GM23338 (cell line): ENCODE measurements at regions not wholly inside any gene's neighbourhood (a gene's known extent, or its start where the extent isn't known, plus 50 kb on each side); places are given as distances from the start of the nearest gene placed in this dataset.

Source experiments
- ATAC-seq: fragments of 200-7000 bp; cut with Tn5 transposase; 3 replicates; pipeline ENCODE4 v1.9.1; 2020
- DNase-seq: peaks from one replicate; pipeline ENCODE4 v3.0.0-alpha.2; 2015; ENCODE audit warnings: low spot score
- H2AFZ ChIP-seq: fragments of 200-600 bp; sonication (generic); 2 replicates; pipeline ENCODE4 v1.8.0; 2016; ENCODE audit warnings: antibody characterized with exemption, mild to moderate bottlenecking, moderate library complexity
- H3F3A ChIP-seq: fragments of 200-600 bp; sonication (generic); replicated peaks from 2 replicates; pipeline ENCODE4 v1.8.0; 2017; ENCODE audit warnings: antibody characterized with exemption, mixed run types, low read depth
- H3K27ac ChIP-seq: fragments of 200-600 bp; sonication (generic); 2 replicates; pipeline ENCODE4 v1.6.1; 2016; ENCODE audit warnings: low read depth
- H3K27me3 ChIP-seq: fragments of 200-600 bp; sonication (generic); 2 replicates; pipeline ENCODE4 v1.8.0; 2016; ENCODE audit warnings: mild to moderate bottlenecking, mixed run types, moderate library complexity; ENCODE audit not compliant: insufficient read depth
- H3K36me3 ChIP-seq: fragments of 200-600 bp; sonication (generic); 2 replicates; pipeline ENCODE4 v1.8.0; 2016; ENCODE audit warnings: mild to moderate bottlenecking; ENCODE audit not compliant: insufficient read depth
- H3K4me1 ChIP-seq: fragments of 200-600 bp; sonication (generic); 2 replicates; pipeline ENCODE4 v1.8.0; 2016; ENCODE audit warnings: mild to moderate bottlenecking, moderate library complexity; ENCODE audit not compliant: insufficient read depth
- H3K4me2 ChIP-seq: fragments of 200-600 bp; sonication (generic); 2 replicates; pipeline ENCODE4 v1.7.1; 2017; ENCODE audit warnings: mixed run types
- H3K4me3 ChIP-seq: fragments of 200-600 bp; sonication (generic); 2 replicates; pipeline ENCODE4 v1.6.1; 2016; ENCODE audit warnings: mixed run types
- H3K79me2 ChIP-seq: fragments of 200-600 bp; sonication (generic); replicated peaks from 2 replicates; pipeline ENCODE4 v1.8.0; 2017; ENCODE audit warnings: mild to moderate bottlenecking; ENCODE audit not compliant: insufficient read depth
- H3K9me2 ChIP-seq: fragments of 200-600 bp; sonication (generic); 2 replicates; pipeline ENCODE4 v1.8.0; 2017; ENCODE audit not compliant: insufficient read depth
- H4K20me1 ChIP-seq: fragments of 200-600 bp; sonication (generic); replicated peaks from 2 replicates; pipeline ENCODE4 v1.8.0; 2017; ENCODE audit warnings: mild to moderate bottlenecking; ENCODE audit not compliant: insufficient read depth
- H3K27ac Mint-ChIP-seq: 2 replicates; pipeline ENCODE4 v1.8.0; 2020; ENCODE audit warnings: inconsistent platforms, mild to moderate bottlenecking, moderate library complexity, mixed read lengths
- H3K27me3 Mint-ChIP-seq: 3 replicates; pipeline ENCODE4 v1.8.0; 2022; ENCODE audit warnings: low read depth, mild to moderate bottlenecking, moderate library complexity, mixed read lengths, inconsistent platforms; ENCODE audit not compliant: insufficient read depth, poor library complexity
- H3K36me3 Mint-ChIP-seq: 3 replicates; pipeline ENCODE4 v1.8.0; 2021; ENCODE audit warnings: low read depth, mild to moderate bottlenecking, inconsistent platforms, moderate library complexity, mixed read lengths
- H3K4me1 Mint-ChIP-seq: 3 replicates; pipeline ENCODE4 v1.8.0; 2020; ENCODE audit warnings: mild to moderate bottlenecking, inconsistent platforms, mixed read lengths
- H3K4me3 Mint-ChIP-seq: 3 replicates; pipeline ENCODE4 v1.8.0; 2021; ENCODE audit warnings: moderate library complexity, mild to moderate bottlenecking, inconsistent platforms, mixed read lengths
- H3K9me3 Mint-ChIP-seq: 3 replicates; pipeline ENCODE4 v1.8.0; 2020; ENCODE audit warnings: moderate library complexity, mild to moderate bottlenecking, inconsistent platforms, mixed read lengths
- CREB1 ChIP-seq: fragments of 250-450 bp; sonication (Bioruptor Pico); IDR thresholded peaks from 2 replicates; pipeline ENCODE4 v1.5.0; 2020; ENCODE audit warnings: low read depth, mild to moderate bottlenecking, moderate library complexity
- CTCF ChIP-seq, 2 experiments: fragments of 200-600 bp in 1 of 2; sonication (generic) in 1 of 2; conservative IDR thresholded peaks; 2 replicates each; pipeline versions ENCODE4 v1.5.1 to v1.6.1; 2016 to 2017; ENCODE audit warnings: antibody characterized with exemption in 2 of 2, low read depth in 2 of 2, mild to moderate bottlenecking in 2 of 2, moderate library complexity in 1 of 2
- ETS1 ChIP-seq: IDR thresholded peaks from 2 replicates; pipeline ENCODE4 v1.6.1; 2016; ENCODE audit warnings: antibody characterized with exemption
- EZH2 ChIP-seq: fragments of 200-600 bp; sonication (generic); IDR thresholded peaks from one replicate; pipeline ENCODE4 v1.8.0; 2017; ENCODE audit warnings: antibody characterized with exemption, mild to moderate bottlenecking, low read depth; ENCODE audit not compliant: unreplicated experiment
- EZH2phosphoT487 ChIP-seq: fragments of 200-600 bp; sonication (generic); IDR thresholded peaks from one replicate; pipeline ENCODE4 v1.8.1; 2018; ENCODE audit warnings: antibody characterized with exemption; ENCODE audit not compliant: unreplicated experiment
- JUNB ChIP-seq: IDR thresholded peaks from one replicate; pipeline ENCODE4 v1.6.1; 2016; ENCODE audit warnings: antibody characterized with exemption; ENCODE audit not compliant: unreplicated experiment
- POLR2AphosphoS5 ChIP-seq: IDR thresholded peaks from 2 replicates; pipeline ENCODE4 v1.6.1; 2016; ENCODE audit warnings: antibody characterized with exemption, low read depth
- REST ChIP-seq: IDR thresholded peaks from one replicate; pipeline ENCODE4 v1.6.1; 2018; ENCODE audit warnings: antibody characterized with exemption; ENCODE audit not compliant: unreplicated experiment
- ZNF462 ChIP-seq: fragments of 250-450 bp; sonication (Bioruptor Pico); IDR thresholded peaks from 2 replicates; pipeline ENCODE4 v1.5.0; 2020; ENCODE audit warnings: mild to moderate bottlenecking, moderate library complexity

GRCh38 chr2:238553159-238553558, 126.4 kb downstream of the ASB1 start (continued):
- no peak for TF ChIP-seq ETS1
- no peak for TF ChIP-seq REST
- no peak for TF ChIP-seq CREB1
- no peak for TF ChIP-seq EZH2phosphoT487
- TF ChIP-seq POLR2AphosphoS5 = no peak

GRCh38 chr2:238554468-238555315, 128.0 kb downstream of the ASB1 start:
- H4K20me1 ChIP-seq = no peaks in the 10 kb centered on the region
- peak overlapping the region; percentile 37 for H3K4me3 ChIP-seq
- no peaks in the 10 kb centered on the region; the same call in 1 of the 2 replicates for H3K4me1 ChIP-seq
- DNase-seq (peak; percentile 70), ATAC-seq (peak; percentile 86)
- no peak overlapping the region for H3K27ac ChIP-seq
- H3K36me3 Mint-ChIP-seq = no peaks in the 10 kb centered on the region; the same call in 2 of the 3 replicates
- peak overlapping the region; percentile 62 for H3K4me2 ChIP-seq
- no peaks in the 10 kb centered on the region for H3K27me3 ChIP-seq
- no peaks in the 10 kb centered on the region for H3K9me2 ChIP-seq
- H3K36me3 ChIP-seq = no peaks in the 10 kb centered on the region
- H3K9me3 Mint-ChIP-seq = peaks cover 16% of the 10 kb centered on the region; the same call in 2 of the 3 replicates
- no peak for TF ChIP-seq JUNB
- TF ChIP-seq EZH2 = no peak
- no peak for TF ChIP-seq ZNF462 (CRISPR knock-in tag)
- no peak for TF ChIP-seq ETS1
- TF ChIP-seq CTCF (conservative IDR thresholded peaks at IDR 0.05; ENCODE audit: low read depth in 2 of 2) = no peak
- H3K27ac Mint-ChIP-seq = peak overlapping the region; percentile 86; the same call in 1 of the 2 replicates
- peak overlapping the region; percentile 69; the same call in 2 of the 3 replicates for H3K4me3 Mint-ChIP-seq
- peaks cover 8% of the 10 kb centered on the region; the same call in 2 of the 3 replicates for H3K4me1 Mint-ChIP-seq
- peak overlapping the region; percentile 96 for H2AFZ ChIP-seq
- peaks cover under 1% of the 10 kb centered on the region for H3K27me3 Mint-ChIP-seq
- H3K79me2 ChIP-seq = no peaks in the 10 kb centered on the region
- no peaks in the 10 kb centered on the region for H3F3A ChIP-seq
